Astrocyte (in vitro differentiated cells and primary cell): ENCODE measurements at regions not wholly inside any gene's neighbourhood (a gene's known extent, or its start where the extent isn't known, plus 50 kb on each side); places are given as distances from the start of the nearest gene placed in this dataset.

ENCODE experiments used
- DNase-seq: peaks from one replicate; pipeline ENCODE4 v3.0.0-alpha.2; 2010; ENCODE audit warnings: low read depth
- FAIRE-seq: peaks from 2 replicates; lab custom pipeline; 2011; peaks lifted over from hg19 to GRCh38; lab: Jason Lieb, UNC
- H2AFZ ChIP-seq: 2 replicates; pipeline ENCODE4 v1.6.0; 2012; ENCODE audit warnings: low read depth, low read length, inconsistent platforms
- H3K27ac ChIP-seq: 2 replicates; pipeline ENCODE4 v1.5.1; 2011; ENCODE audit warnings: low read depth, low read length, inconsistent platforms
- H3K27me3 ChIP-seq: 2 replicates; pipeline ENCODE4 v1.6.0; 2011; ENCODE audit warnings: low read length, inconsistent platforms; ENCODE audit not compliant: insufficient read depth
- H3K36me3 ChIP-seq: 2 replicates; pipeline ENCODE4 v1.5.1; 2011; ENCODE audit warnings: low read length, inconsistent platforms; ENCODE audit not compliant: insufficient read depth
- H3K4me1 ChIP-seq: 2 replicates; pipeline ENCODE4 v1.5.1; 2011; ENCODE audit warnings: low read length, inconsistent platforms; ENCODE audit not compliant: insufficient read depth
- H3K4me2 ChIP-seq: 2 replicates; pipeline ENCODE4 v1.6.0; 2012; ENCODE audit warnings: low read length, inconsistent platforms
- H3K4me3 ChIP-seq: 2 replicates; pipeline ENCODE4 v1.5.1; 2011; ENCODE audit warnings: low read depth, mild to moderate bottlenecking, low read length, inconsistent platforms; ENCODE audit not compliant: insufficient read depth
- H3K79me2 ChIP-seq: 2 replicates; pipeline ENCODE4 v1.6.0; 2012; ENCODE audit warnings: mild to moderate bottlenecking, low read length, inconsistent platforms; ENCODE audit not compliant: insufficient read depth
- H3K9ac ChIP-seq: 2 replicates; pipeline ENCODE4 v1.6.0; 2012; ENCODE audit warnings: mild to moderate bottlenecking, low read length, inconsistent platforms
- H3K9me3 ChIP-seq: 2 replicates; pipeline ENCODE4 v1.5.1; 2012; ENCODE audit warnings: low read depth, mild to moderate bottlenecking, low read length, inconsistent platforms; ENCODE audit not compliant: insufficient read depth
- H4K20me1 ChIP-seq: 2 replicates; pipeline ENCODE4 v1.6.0; 2012; ENCODE audit warnings: low read length, inconsistent platforms; ENCODE audit not compliant: insufficient read depth
- H3K27ac Mint-ChIP-seq: one replicate; pipeline ENCODE4 v1.8.0; 2021; ENCODE audit warnings: mild to moderate bottlenecking, mixed read lengths; ENCODE audit not compliant: unreplicated experiment
- H3K27me3 Mint-ChIP-seq: one replicate; pipeline ENCODE4 v1.8.0; 2021; ENCODE audit warnings: low read depth, mixed read lengths; ENCODE audit not compliant: unreplicated experiment
- H3K36me3 Mint-ChIP-seq: one replicate; pipeline ENCODE4 v1.8.0; 2021; ENCODE audit warnings: low read depth, mixed read lengths; ENCODE audit not compliant: unreplicated experiment
- H3K4me1 Mint-ChIP-seq: one replicate; pipeline ENCODE4 v1.8.0; 2021; ENCODE audit warnings: low read depth, mixed read lengths; ENCODE audit not compliant: unreplicated experiment
- H3K4me3 Mint-ChIP-seq: one replicate; pipeline ENCODE4 v1.8.0; 2021; ENCODE audit warnings: mild to moderate bottlenecking, moderate library complexity, mixed read lengths; ENCODE audit not compliant: unreplicated experiment
- H3K9me3 Mint-ChIP-seq: one replicate; pipeline ENCODE4 v1.8.0; 2021; ENCODE audit warnings: mild to moderate bottlenecking, mixed read lengths; ENCODE audit not compliant: unreplicated experiment
- EZH2 ChIP-seq: IDR thresholded peaks from 2 replicates; pipeline ENCODE4 v1.6.1; 2012; ENCODE audit warnings: mild to moderate bottlenecking, low read length, inconsistent platforms; ENCODE audit not compliant: insufficient read depth
- TF ChIP-seq, protein P1 (sequence below): IDR thresholded peaks from 2 replicates; pipeline ENCODE4 v1.5.1; 2011; ENCODE audit warnings: low read depth, mild to moderate bottlenecking, inconsistent platforms, low read length, moderate library complexity; ENCODE audit not compliant: insufficient read depth

DNA sequence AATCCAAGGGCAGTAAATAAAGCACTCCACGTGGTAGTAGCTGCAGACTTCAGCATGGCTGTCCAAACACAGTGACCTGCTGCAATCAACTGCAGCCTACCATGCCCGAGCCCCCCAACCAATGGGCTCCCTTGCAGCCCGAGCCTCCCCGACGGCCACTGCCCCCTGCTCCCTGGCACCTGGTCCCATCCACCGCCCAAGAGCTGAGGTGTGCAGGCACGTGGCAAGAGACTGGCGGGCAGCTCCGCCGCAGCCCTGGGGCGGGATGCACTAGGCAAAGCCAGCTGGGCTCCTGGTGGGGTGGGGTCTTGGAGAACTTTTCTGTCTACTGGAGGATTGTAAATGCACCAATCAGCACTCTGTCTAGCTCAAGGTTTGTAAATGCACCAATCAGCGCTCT is 57.6 kb upstream of the RGS2 start:
- no peak overlapping the region for H3K4me3 Mint-ChIP-seq
- H2AFZ ChIP-seq = no peak overlapping the region
- H3K79me2 ChIP-seq = no peaks in the 10 kb centered on the region
- H3K36me3 Mint-ChIP-seq = no peaks in the 10 kb centered on the region
- peaks cover 3% of the 10 kb centered on the region for H3K9me3 Mint-ChIP-seq
- no peak for FAIRE-seq
- peaks cover 2% of the 10 kb centered on the region for H3K4me1 Mint-ChIP-seq
- no peak overlapping the region for H3K9ac ChIP-seq
- TF ChIP-seq, protein P1, sequence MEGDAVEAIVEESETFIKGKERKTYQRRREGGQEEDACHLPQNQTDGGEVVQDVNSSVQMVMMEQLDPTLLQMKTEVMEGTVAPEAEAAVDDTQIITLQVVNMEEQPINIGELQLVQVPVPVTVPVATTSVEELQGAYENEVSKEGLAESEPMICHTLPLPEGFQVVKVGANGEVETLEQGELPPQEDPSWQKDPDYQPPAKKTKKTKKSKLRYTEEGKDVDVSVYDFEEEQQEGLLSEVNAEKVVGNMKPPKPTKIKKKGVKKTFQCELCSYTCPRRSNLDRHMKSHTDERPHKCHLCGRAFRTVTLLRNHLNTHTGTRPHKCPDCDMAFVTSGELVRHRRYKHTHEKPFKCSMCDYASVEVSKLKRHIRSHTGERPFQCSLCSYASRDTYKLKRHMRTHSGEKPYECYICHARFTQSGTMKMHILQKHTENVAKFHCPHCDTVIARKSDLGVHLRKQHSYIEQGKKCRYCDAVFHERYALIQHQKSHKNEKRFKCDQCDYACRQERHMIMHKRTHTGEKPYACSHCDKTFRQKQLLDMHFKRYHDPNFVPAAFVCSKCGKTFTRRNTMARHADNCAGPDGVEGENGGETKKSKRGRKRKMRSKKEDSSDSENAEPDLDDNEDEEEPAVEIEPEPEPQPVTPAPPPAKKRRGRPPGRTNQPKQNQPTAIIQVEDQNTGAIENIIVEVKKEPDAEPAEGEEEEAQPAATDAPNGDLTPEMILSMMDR = no peak
- TF ChIP-seq EZH2 = no peak
- H3K27me3 ChIP-seq = no peaks in the 10 kb centered on the region
- no peak overlapping the region for H3K4me2 ChIP-seq
- H3K27ac Mint-ChIP-seq = no peak overlapping the region
- no peaks in the 10 kb centered on the region for H3K9me3 ChIP-seq
- no peaks in the 10 kb centered on the region for H3K27me3 Mint-ChIP-seq
- no peak for DNase-seq
- no peaks in the 10 kb centered on the region for H3K36me3 ChIP-seq
- no peaks in the 10 kb centered on the region for H3K4me1 ChIP-seq
- H3K27ac ChIP-seq = no peak overlapping the region
- no peaks in the 10 kb centered on the region for H4K20me1 ChIP-seq
- no peak overlapping the region for H3K4me3 ChIP-seq

DNA sequence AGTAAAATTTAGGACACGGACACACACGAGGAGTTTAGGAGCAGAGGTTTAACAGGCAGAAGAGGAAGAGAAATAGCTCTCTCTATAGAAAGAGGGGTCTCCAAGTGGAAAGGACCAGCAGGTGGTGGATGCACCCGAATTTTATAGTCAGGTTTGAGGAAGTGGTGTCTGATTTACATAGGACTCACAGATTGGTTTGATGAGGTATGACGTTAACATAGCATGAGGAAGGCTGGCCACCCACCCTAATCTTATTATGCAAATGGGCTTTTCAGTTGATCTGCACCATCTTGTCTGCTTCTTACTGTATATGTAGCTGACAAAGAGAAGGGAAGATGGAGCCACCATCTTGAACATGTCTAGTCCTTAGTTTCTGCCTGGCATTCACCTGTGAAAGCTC is 52.5 kb upstream of the RGS2 start:
- no peak overlapping the region for H2AFZ ChIP-seq
- no peaks in the 10 kb centered on the region for H3K36me3 ChIP-seq
- no peaks in the 10 kb centered on the region for H3K27me3 ChIP-seq
- H3K9ac ChIP-seq = no peak overlapping the region
- H3K4me1 ChIP-seq = no peaks in the 10 kb centered on the region
- no peak for DNase-seq
- Mint-ChIP-seq H3K9me3 (peaks cover 7% of the 10 kb centered on the region), H3K27me3 (no peaks in the 10 kb centered on the region), H3K27ac (peak overlapping the region; percentile 34), H3K36me3 (no peaks in the 10 kb centered on the region), H3K4me1 (no peaks in the 10 kb centered on the region), H3K4me3 (no peak overlapping the region)
- no peak overlapping the region for H3K4me2 ChIP-seq
- H4K20me1 ChIP-seq = no peaks in the 10 kb centered on the region
- TF ChIP-seq, protein P1 = no peak
- TF ChIP-seq EZH2 = no peak
- H3K79me2 ChIP-seq = no peaks in the 10 kb centered on the region
- no peak for FAIRE-seq
- H3K4me3 ChIP-seq = no peak overlapping the region
- no peak overlapping the region for H3K27ac ChIP-seq
- H3K9me3 ChIP-seq = no peaks in the 10 kb centered on the region

- H3K36me3 Mint-ChIP-seq = no peaks in the 10 kb centered on the region
- H3K27me3 Mint-ChIP-seq = no peaks in the 10 kb centered on the region
- Histone ChIP-seq H3K27ac (no peak overlapping the region), H3K4me3 (no peak overlapping the region), H3K9ac (no peak overlapping the region), H2AFZ (no peak overlapping the region), H3K4me2 (no peak overlapping the region), H4K20me1 (no peaks in the 10 kb centered on the region), H3K4me1 (no peaks in the 10 kb centered on the region), H3K36me3 (no peaks in the 10 kb centered on the region), H3K9me3 (no peaks in the 10 kb centered on the region), H3K79me2 (no peaks in the 10 kb centered on the region), H3K27me3 (no peaks in the 10 kb centered on the region)
- peaks cover 7% of the 10 kb centered on the region for H3K9me3 Mint-ChIP-seq
- H3K27ac Mint-ChIP-seq = no peak overlapping the region
- H3K4me3 Mint-ChIP-seq = no peak overlapping the region
- FAIRE-seq (no peak), DNase-seq (no peak)
- no peaks in the 10 kb centered on the region for H3K4me1 Mint-ChIP-seq
- TF ChIP-seq, protein P1 = no peak
- no peak for TF ChIP-seq EZH2
Measured at GRCh38 chr1:192756847-192757246, 52.0 kb upstream of the RGS2 start.
